ENCODE measurements at regions not wholly inside any gene's neighbourhood (a gene's known extent, or its start where the extent isn't known, plus 50 kb on each side); places are given as distances from the start of the nearest gene placed in this dataset.
A peak's percentile ranks its signal among the peaks of the same experiment; 100 is the strongest.

DNA sequence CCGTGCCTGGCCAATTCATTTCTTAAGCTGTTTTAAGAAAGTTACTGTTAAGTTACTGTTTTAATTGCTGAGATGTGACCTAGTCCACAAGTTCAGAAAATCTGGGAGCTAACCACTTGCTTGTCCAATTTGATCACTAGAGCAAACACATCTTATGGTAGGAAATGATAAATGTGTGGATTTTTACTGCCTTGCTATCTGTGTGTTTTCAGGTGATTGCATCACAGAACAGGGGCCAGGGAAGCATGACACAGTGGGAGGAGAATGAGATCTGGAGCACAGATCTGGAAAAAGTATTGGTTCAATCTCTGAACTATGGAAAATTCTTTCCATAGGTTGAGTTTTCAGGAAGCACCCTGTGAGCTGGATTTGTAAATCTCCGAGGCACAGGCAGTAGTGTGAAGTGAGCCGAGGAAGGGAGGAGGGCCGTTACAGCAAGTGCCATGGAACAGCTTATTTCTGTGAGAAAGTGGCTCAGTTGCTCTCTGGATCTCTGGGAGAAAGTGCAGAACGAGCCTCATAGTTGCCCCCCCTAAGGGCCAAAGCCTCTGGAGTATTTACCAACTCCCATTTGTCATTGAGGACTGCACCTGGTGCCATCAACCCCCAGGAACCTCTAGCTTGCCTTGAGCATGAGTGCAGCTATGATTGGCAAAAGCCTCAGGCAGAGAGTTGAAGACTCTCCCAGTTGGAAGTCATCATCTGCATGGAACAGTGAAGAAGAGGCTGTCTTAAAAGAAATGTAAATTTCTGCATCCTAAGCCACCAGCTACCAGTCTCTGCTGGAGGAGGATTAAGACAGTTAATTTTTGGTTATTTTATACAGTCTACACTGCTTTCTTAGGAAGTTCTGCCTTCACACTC lies 161.8 kb upstream of the CLINT1 start:
- DNase-seq (ENCODE audit: low read depth) = no peak

DNA sequence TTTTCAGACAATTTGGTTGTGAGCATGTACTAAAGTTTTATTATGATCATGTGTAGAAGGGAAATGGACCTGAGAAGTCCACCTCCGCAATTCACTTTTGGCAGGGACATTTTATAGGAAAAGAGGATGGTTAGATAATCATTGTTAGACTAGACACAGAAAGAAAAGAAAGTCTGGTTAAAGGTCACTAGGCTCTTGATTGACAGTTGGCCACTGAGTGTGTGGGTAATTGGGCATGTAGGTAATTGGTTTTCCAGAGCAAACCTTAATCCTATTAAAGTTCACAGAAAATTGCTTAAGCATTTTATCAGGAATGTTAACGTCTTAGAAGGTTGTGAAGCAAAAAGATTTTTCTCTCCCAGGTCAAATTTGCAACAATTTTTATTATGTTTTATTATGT lies 158.5 kb upstream of the CLINT1 start:
- DNase-seq (ENCODE audit: low read depth) = no peak

DNA sequence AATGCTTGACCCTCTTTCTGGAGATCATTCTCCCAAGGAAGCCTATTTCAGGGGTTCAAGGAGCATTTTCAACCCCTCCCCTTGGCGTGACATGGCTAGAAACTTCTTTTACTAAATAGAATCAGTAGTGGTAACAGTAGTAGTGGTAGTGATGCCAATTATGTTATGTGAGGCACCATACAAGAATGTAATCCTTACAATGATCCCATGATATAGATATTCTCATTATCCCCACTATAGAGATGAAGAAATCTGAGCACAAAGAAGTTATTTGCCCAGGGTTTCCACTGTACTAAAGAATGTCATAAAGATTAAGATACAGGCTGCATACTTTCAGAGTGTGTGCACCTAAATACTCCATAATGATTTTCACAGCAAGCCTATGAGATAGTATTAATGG lies 155.4 kb upstream of the CLINT1 start:
- DNase-seq (ENCODE audit: low read depth) = no peak

DNA sequence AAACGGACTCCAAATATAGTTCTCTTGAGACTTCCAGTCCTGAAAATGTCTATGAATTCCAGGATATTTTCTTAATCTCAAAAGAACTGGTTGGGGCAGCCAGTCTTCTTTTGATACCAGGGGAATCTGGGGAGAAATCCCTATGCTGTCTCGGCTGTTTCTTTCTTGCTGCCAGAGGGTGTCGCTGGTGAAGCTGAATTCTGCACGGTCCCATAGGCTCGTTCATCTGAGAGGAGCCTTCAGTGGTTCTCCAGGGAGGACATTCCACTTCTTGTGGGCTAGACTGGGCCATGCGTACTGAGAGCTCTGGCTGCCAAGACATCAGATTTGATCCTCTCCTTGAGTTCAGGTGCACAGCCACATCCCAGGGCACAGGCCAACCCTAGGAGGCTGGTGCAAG lies 155.0 kb upstream of the CLINT1 start:
- DNase-seq (ENCODE audit: low read depth) = peak; percentile 61

DNA sequence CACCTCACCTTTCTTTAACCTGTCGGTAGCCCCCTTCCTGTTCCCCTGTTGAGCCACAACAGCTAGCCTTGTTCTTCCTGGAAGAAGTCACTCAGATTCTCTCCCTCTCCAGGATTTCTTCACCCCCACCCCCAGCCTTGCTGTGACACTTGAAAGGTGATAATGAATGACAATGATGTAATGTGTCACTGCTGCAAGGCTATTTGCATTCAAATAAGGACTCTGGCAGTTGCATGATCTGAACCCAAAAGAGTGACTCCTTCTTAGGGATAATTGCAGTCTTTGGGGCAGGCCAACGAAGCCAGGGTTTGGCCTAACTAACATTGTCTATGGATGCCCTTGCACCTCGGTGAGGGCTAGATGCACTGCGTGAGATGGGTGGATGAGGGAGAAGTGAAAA lies 154.4 kb upstream of the CLINT1 start:
- DNase-seq (ENCODE audit: low read depth) = no peak

DNA sequence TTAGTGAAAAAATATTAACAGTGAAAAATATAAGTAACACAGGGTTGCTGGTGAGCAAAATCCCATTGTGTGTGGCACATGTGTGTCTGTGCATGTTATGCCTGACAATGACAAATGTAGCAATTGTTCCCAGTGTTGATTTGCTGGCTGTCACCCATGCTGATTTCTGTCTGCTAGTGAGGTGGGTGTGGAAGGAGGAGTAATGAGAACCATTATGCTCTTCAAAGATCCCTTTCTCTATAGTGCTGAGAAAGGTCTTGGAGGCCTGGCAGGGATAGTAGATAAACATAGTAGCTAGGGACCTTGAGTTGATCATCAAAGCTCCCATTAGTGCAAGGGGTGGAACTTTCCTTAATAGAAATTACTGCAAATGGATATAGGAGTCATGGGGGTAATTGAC lies 152.5 kb upstream of the CLINT1 start:
- no peak for DNase-seq (ENCODE audit: low read depth)

DNA sequence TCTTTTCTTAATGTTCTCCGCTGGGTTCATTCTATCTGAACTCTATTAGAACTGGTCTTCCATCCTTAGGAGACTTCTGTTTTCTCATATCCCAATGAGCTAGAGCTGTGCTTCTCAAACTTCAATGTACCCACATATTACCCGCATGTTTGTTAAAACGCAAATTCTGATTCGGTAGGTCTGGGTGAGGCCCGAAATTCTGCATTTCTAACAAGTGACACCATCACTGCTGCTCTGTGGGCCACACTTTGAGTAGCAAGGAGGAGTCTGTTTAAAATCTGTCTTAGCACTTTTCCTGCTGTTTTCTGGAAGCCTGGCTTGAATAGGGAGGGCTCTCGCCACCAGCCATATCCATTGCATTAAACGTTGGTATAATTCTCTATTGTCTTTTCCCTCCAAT lies 151.9 kb upstream of the CLINT1 start:
- no peak for DNase-seq (ENCODE audit: low read depth)

DNA sequence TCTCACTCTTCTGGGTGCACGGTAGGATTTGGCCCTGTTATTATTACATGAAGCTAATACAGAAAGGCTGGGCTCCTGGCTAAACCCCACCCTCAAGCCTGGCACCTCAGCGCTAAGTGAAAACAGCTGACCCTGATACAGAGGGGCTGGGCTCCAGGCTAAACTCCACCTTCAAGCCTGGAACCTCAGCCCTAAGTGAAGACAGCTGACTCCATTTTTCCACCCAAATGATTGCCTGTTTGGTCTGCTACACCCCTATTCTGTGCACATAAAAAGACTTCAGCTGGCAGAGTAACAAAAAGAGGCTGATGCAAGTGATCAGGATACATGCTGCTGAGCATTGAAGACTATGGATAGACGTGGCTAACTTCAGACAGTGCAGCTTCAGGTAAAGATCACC lies 148.4 kb upstream of the CLINT1 start:
- peak; percentile 15 for DNase-seq (ENCODE audit: low read depth)

DNA sequence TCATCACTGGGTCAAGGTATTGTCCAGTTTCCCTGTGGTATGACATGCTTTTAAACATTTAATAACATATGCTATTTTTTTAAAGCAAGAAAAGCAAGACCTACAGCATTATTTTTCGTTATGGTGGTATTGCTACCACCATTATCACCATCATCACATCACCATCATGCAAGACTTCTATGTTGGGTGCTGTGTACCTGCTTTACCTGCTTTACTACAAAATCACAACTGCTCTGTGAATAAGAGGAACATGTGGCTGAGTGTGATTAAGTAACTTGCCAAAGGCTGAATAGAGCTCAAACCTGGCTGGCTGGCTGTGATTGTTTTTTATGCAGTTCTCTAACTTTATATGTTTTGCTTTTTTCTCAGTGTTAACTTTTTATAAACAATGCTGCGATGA lies 140.8 kb upstream of the CLINT1 start:
- no peak for DNase-seq (ENCODE audit: low read depth)

DNA sequence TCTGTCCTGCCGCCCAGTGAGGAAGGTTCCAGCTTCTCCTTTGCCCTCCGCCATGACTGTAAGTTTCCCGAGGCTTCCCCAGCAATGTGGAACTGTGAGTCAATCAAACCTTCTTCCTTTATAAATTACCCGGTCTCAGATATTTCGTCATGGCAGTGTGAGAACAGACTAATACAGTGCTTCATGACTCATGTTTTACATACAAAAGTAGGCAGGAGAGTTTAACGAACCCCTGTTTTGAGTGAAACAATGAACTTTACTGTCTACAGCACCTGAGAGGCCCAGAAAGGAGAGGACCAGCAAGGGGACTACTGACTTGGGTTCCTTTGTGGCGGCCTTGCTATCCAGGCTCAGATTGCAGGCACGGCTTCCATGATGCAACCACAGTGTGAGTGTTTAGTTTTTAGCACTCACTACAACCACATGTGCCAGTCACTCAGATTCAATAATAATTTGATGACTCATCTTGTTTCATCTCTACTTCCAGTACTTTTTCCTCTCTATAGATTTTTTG lies 139.1 kb upstream of the CLINT1 start:
- DNase-seq (ENCODE audit: low read depth) = peak; percentile 59

DNA sequence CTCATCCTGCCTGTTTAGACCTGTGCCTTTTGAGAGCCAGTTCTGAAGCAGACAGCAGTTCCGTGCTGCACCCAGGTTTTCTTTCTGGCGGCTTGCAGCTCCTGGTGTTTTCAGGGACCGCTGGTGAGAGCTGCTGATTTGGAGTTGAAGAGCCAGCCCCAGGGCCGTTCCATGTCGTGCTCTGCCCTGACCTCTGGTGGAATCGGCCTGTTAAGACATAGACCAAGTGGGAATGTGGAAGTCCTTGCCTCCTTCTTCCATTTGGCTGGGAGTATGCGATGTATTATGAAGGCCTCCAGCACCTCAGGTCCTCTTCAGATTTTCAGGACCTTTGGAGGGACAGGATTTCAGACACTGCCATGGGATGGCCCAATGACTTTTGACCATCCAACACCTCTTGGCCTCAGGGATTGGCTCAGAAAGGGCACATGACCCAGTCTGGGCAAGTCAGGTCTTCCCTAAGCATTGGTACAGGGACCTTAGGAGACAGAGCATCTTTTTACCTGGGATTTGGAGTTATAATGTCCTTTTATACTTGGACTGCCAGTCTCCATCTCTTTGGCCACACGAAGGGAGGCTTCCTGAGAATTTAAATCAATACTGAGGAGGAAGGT lies 136.1 kb upstream of the CLINT1 start:
- peak; percentile 63 for DNase-seq (ENCODE audit: low read depth)

DNA sequence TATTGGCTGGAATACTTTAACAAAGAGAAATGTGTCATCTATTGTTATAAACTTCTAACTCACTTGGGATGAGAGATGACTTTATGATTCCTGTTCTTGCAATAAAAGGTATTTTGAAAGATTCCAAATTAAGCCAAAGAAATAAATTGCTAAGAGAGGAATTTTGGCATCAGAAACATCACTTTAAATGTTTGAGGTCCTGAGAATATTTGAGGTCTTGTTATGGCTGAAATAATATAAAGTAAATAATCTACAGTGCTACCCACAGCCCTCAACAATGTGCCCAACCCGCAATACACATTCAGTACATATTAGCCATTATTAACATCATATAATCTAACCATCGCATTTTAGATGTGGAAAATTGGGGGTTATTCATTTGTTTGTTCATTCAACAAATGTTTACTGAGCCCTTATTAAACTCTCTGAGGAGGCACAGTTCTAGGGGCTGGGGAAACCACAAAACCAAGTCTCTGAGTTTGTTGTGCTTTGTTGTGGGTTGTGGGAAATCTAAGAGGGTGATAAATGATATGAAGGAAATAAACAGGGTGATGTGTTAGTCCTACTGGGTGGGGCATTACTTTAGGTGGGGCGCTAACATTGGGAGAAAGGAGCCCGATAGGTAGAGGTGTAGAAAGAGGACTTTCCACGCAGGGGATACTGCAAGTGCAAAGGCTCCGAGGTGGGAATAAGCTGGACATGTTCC lies 135.2 kb upstream of the CLINT1 start:
- DNase-seq (ENCODE audit: low read depth) = peak; percentile 32

DNA sequence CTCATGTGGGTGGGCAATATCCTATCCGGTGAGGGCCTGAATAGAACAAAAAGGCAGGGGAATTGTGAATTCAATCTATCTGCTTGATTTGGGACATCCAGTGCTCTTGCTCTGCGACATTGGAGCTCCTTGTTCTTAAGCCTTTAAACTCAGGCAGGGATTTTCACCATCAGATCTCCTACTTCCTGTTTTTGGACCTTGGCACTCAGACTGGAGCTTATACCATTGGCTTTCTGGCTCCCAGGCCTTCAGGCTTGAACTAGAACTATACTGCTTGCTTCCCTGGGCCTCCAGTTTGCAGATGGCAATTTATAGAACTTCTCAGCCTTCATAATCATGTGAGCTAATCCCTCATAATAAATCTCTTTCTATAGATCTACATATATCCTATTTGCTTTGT lies 134.3 kb upstream of the CLINT1 start:
- no peak for DNase-seq (ENCODE audit: low read depth)

DNA sequence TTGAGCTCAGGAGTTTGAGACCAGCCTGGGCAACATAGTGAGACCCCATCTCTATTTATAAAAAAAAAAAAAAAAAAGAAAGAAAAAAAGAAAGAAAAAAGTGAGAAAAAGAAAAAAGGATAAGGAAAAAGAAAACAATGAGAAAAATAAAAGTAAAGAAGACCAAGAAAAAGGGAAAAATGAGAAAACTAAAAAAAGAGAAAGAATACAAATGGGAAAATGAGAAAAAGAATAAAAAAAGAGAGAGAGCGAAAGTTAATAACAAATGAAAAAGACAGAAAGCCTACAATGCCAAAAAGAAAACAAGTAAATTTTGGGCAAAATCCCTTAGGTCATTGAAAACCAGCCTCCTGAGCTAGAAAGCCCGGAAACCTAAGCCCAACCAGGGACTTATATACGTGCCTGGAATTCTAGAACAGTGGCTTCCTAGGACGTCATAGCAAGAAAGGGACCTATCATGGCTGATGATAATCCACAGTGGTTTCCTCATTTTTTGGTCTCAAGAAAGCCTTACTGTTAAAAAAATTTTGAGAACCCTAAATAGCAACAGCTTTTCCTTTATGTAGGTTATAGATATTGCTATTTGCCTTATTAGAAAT lies 131.7 kb upstream of the CLINT1 start:
- no peak for DNase-seq (ENCODE audit: low read depth)

DNA sequence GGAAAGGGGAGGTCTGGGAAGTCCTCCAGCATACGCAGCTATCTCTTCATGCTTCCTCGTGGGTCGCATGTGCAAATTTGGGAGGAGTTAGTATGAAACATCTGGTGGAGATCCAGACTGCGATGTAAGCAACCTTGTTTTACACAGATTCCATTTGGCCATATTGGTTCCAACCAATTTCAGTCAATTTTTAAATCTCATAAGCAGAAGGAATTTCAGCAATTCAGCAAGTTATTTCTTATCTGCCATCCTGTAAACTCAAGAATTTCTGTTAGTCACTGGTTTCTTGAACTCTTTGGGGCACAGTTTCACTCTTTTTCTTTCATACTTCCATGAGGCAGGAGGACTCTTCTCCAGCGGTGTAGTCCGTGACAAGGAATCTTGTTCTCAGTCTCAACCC lies 130.4 kb upstream of the CLINT1 start:
- no peak for DNase-seq (ENCODE audit: low read depth)

DNA sequence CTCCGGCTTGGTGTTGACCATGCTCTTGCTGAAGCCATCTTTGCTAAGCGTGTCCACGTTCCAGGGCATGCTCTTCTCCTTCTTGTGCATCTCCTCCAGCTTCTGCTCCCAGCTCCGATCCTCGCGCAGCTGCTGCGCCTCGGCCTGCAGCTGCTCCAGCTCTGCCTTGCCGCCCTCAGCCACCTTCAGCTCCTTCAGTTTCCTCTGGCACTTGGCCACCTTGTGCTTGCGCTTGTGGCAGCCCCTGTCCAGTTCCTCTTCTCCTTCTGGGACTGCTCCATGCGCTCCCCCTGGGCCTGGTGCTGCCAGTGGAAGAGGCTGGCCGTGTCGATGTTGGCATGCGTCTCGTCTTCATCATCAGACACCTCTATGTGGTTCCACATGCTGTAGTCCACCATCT lies 128.3 kb upstream of the CLINT1 start:
- no peak for DNase-seq (ENCODE audit: low read depth)

DNA sequence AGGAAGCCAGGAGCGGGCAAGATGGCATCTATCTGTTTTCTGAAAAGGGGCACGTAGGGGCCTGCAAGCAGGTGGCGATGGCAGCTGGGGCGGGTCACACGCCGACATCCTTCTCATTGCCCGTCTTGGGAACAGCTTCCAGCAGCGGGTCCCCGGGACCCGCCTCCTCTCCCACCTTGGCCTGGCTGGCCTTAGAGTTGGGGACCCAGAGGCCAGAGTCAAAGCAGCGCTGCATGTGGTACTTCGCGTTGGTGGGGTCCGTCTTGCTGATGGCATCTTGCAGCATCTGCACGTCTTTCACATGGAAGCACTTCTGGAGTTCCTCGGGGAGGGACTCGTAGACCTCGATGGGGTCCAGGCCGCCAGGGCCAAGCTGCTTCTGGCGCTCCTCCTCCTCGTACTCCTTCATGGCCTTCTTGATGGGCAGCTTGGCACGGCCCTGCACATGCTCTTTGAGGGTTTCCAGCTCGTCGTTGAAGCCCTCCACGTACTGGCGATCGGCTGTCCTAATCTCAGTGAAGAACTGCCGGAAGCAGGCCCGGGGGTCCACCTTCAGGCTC lies 127.6 kb upstream of the CLINT1 start:
- DNase-seq (ENCODE audit: low read depth) = no peak

DNA sequence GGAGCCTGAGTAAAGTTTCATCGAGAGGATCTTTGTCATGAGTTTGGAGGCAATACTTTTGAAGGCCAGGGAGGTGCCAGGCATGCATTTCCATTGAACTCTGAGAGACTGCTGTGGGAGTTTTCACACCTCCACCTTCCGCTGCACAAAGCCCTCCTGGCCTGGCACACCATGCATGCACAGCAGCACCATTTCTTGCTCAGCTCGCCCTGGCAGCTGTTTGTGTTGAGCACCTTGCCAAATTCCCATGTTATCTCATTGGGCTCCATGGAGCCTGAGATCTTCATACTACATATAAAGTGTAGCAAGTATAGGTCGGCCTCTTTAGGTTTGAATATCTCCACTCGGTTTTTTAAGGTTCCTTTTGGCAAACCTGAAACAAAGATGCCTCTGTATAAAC lies 125.7 kb upstream of the CLINT1 start:
- DNase-seq (ENCODE audit: low read depth) = no peak

DNA sequence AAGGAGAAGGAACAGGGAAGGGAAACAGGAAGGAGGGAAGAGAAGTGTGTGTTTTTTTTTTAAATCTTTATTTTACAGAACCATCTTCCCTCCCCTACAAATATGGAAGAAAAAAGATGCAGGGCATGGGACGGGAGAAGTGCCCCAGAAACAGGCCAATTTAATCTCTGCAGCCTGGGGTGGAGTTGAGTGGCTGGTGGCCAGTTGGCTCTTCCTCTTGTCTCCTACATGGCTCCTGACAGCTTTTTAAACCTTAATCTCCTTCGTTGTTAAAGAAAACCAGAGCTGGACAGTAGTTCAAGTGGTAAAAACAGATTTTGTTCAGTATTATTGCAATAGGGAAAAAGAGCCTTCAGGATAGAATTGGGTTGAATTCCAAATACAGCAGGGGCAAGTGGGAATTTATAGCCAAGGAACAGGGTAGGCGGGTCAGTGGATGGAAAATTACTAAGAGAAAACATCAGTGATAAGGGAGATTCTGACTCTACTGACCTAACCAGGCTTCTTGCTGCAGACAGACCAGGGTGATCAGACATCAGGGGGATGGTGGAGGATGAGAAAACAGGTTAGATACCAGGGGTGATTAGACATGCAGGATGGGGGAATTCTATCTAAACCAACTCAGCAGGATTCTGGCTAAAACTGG lies 125.1 kb upstream of the CLINT1 start:
- DNase-seq (ENCODE audit: low read depth) = no peak

DNA sequence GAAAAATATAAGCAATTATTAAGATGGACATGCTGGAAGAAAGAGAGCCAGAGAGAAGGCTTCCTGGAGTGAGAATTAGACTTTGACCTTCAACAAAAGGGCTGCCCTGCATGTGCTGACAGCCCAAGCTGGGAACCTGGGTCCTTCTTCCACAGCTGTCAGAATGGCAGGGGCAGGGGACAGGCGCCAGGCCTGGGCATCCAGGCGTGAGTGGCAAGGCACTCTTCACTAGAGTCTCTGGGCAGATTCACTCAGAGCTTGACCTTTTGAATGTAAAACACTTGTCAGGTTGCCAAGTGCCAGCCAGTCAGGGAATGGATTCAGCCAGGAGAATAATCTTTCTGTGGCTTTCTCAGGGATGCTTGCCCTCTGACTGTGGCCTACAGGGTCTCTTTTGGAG lies 119.1 kb upstream of the CLINT1 start:
- DNase-seq (ENCODE audit: low read depth) = no peak

DNA sequence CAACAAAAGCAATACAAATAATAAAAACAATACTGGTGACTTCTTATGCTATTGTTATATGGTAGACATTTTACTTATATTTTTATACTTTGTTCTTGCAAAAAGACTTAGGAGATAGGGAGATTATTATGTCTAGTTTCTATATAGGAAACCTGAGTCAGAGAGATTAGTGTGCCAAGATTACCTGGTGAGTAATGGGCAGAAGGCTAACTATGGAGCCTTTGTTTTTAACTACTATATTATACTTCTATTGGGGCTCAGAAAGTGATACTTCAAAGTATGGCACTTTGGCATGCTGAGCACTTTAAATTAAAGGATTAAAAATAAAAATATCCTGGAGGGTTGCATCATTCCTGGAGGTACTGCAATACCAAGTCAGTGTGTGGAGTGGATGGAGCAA lies 117.5 kb upstream of the CLINT1 start:
- no peak for DNase-seq (ENCODE audit: low read depth)

DNA sequence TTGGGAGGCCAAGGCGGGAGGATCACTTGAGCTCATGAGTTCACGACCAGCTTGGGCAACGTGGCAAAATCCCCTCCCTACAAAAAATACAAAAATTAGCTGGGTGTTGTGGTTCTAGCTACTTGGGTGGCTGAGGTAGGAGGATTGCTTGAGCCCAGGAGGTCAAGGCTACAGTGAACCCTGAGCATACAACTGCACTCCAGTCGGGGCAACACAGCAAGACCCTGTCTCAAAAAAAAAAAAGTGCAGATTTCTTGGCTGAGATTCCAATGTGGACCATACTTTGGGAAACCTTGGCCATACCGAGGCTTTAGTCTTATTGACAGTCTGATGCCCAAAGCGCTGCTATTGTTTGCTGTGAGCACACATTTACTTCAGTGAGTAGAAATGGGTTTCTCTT lies 113.6 kb upstream of the CLINT1 start:
- DNase-seq (ENCODE audit: low read depth) = no peak
